GM23338 (cell line): ENCODE measurements at regions not wholly inside any gene's neighbourhood (a gene's known extent, or its start where the extent isn't known, plus 50 kb on each side); places are given as distances from the start of the nearest gene placed in this dataset.

Experiments used
- ATAC-seq: fragments of 200-7000 bp; cut with Tn5 transposase; 3 replicates; pipeline ENCODE4 v1.9.1; 2020
- DNase-seq: peaks from one replicate; pipeline ENCODE4 v3.0.0-alpha.2; 2015; ENCODE audit warnings: low spot score
- H2AFZ ChIP-seq: fragments of 200-600 bp; sonication (generic); 2 replicates; pipeline ENCODE4 v1.8.0; 2016; ENCODE audit warnings: antibody characterized with exemption, mild to moderate bottlenecking, moderate library complexity
- H3F3A ChIP-seq: fragments of 200-600 bp; sonication (generic); replicated peaks from 2 replicates; pipeline ENCODE4 v1.8.0; 2017; ENCODE audit warnings: antibody characterized with exemption, mixed run types, low read depth
- H3K27ac ChIP-seq: fragments of 200-600 bp; sonication (generic); 2 replicates; pipeline ENCODE4 v1.6.1; 2016; ENCODE audit warnings: low read depth
- H3K27me3 ChIP-seq: fragments of 200-600 bp; sonication (generic); 2 replicates; pipeline ENCODE4 v1.8.0; 2016; ENCODE audit warnings: mild to moderate bottlenecking, mixed run types, moderate library complexity; ENCODE audit not compliant: insufficient read depth
- H3K36me3 ChIP-seq: fragments of 200-600 bp; sonication (generic); 2 replicates; pipeline ENCODE4 v1.8.0; 2016; ENCODE audit warnings: mild to moderate bottlenecking; ENCODE audit not compliant: insufficient read depth
- H3K4me1 ChIP-seq: fragments of 200-600 bp; sonication (generic); 2 replicates; pipeline ENCODE4 v1.8.0; 2016; ENCODE audit warnings: mild to moderate bottlenecking, moderate library complexity; ENCODE audit not compliant: insufficient read depth
- H3K4me2 ChIP-seq: fragments of 200-600 bp; sonication (generic); 2 replicates; pipeline ENCODE4 v1.7.1; 2017; ENCODE audit warnings: mixed run types
- H3K4me3 ChIP-seq: fragments of 200-600 bp; sonication (generic); 2 replicates; pipeline ENCODE4 v1.6.1; 2016; ENCODE audit warnings: mixed run types
- H3K79me2 ChIP-seq: fragments of 200-600 bp; sonication (generic); replicated peaks from 2 replicates; pipeline ENCODE4 v1.8.0; 2017; ENCODE audit warnings: mild to moderate bottlenecking; ENCODE audit not compliant: insufficient read depth
- H3K9me2 ChIP-seq: fragments of 200-600 bp; sonication (generic); 2 replicates; pipeline ENCODE4 v1.8.0; 2017; ENCODE audit not compliant: insufficient read depth
- H4K20me1 ChIP-seq: fragments of 200-600 bp; sonication (generic); replicated peaks from 2 replicates; pipeline ENCODE4 v1.8.0; 2017; ENCODE audit warnings: mild to moderate bottlenecking; ENCODE audit not compliant: insufficient read depth
- H3K27ac Mint-ChIP-seq: 2 replicates; pipeline ENCODE4 v1.8.0; 2020; ENCODE audit warnings: inconsistent platforms, mild to moderate bottlenecking, moderate library complexity, mixed read lengths
- H3K27me3 Mint-ChIP-seq: 3 replicates; pipeline ENCODE4 v1.8.0; 2022; ENCODE audit warnings: low read depth, mild to moderate bottlenecking, moderate library complexity, mixed read lengths, inconsistent platforms; ENCODE audit not compliant: insufficient read depth, poor library complexity
- H3K36me3 Mint-ChIP-seq: 3 replicates; pipeline ENCODE4 v1.8.0; 2021; ENCODE audit warnings: low read depth, mild to moderate bottlenecking, inconsistent platforms, moderate library complexity, mixed read lengths
- H3K4me1 Mint-ChIP-seq: 3 replicates; pipeline ENCODE4 v1.8.0; 2020; ENCODE audit warnings: mild to moderate bottlenecking, inconsistent platforms, mixed read lengths
- H3K4me3 Mint-ChIP-seq: 3 replicates; pipeline ENCODE4 v1.8.0; 2021; ENCODE audit warnings: moderate library complexity, mild to moderate bottlenecking, inconsistent platforms, mixed read lengths
- H3K9me3 Mint-ChIP-seq: 3 replicates; pipeline ENCODE4 v1.8.0; 2020; ENCODE audit warnings: moderate library complexity, mild to moderate bottlenecking, inconsistent platforms, mixed read lengths
- CREB1 ChIP-seq: fragments of 250-450 bp; sonication (Bioruptor Pico); IDR thresholded peaks from 2 replicates; pipeline ENCODE4 v1.5.0; 2020; ENCODE audit warnings: low read depth, mild to moderate bottlenecking, moderate library complexity
- EZH2 ChIP-seq: fragments of 200-600 bp; sonication (generic); IDR thresholded peaks from one replicate; pipeline ENCODE4 v1.8.0; 2017; ENCODE audit warnings: antibody characterized with exemption, mild to moderate bottlenecking, low read depth; ENCODE audit not compliant: unreplicated experiment
- EZH2phosphoT487 ChIP-seq: fragments of 200-600 bp; sonication (generic); IDR thresholded peaks from one replicate; pipeline ENCODE4 v1.8.1; 2018; ENCODE audit warnings: antibody characterized with exemption; ENCODE audit not compliant: unreplicated experiment
- JUNB ChIP-seq: IDR thresholded peaks from one replicate; pipeline ENCODE4 v1.6.1; 2016; ENCODE audit warnings: antibody characterized with exemption; ENCODE audit not compliant: unreplicated experiment
- NANOG ChIP-seq: IDR thresholded peaks from 2 replicates; pipeline ENCODE4 v1.6.1; 2016; ENCODE audit warnings: antibody characterized with exemption, borderline replicate concordance
- POLR2AphosphoS5 ChIP-seq: IDR thresholded peaks from 2 replicates; pipeline ENCODE4 v1.6.1; 2016; ENCODE audit warnings: antibody characterized with exemption, low read depth
- STAT1 ChIP-seq: IDR thresholded peaks from one replicate; pipeline ENCODE4 v1.6.1; 2016; ENCODE audit warnings: antibody characterized with exemption; ENCODE audit not compliant: unreplicated experiment
- ZNF114 ChIP-seq: fragments of 250-450 bp; sonication (Bioruptor Pico); IDR thresholded peaks from 2 replicates; pipeline ENCODE4 v1.5.0; 2020; ENCODE audit warnings: mild to moderate bottlenecking, moderate library complexity
- ZNF331 ChIP-seq: fragments of 250-450 bp; sonication (Bioruptor Pico); IDR thresholded peaks from 2 replicates; pipeline ENCODE4 v1.5.0; 2020; ENCODE audit warnings: low read depth, mild to moderate bottlenecking, moderate library complexity
- TF ChIP-seq, protein P1 (sequence below), 2 experiments: fragments of 200-600 bp in 1 of 2; sonication (generic) in 1 of 2; conservative IDR thresholded peaks; 2 replicates each; pipeline versions ENCODE4 v1.5.1 to v1.6.1; 2016 to 2017; ENCODE audit warnings: antibody characterized with exemption in 2 of 2, low read depth in 2 of 2, mild to moderate bottlenecking in 2 of 2, moderate library complexity in 1 of 2
- TF ChIP-seq, protein P2 (sequence below): IDR thresholded peaks from 2 replicates; pipeline ENCODE4 v1.6.1; 2016; ENCODE audit warnings: antibody characterized with exemption
- TF ChIP-seq, protein P3 (sequence below): IDR thresholded peaks from one replicate; pipeline ENCODE4 v1.6.1; 2018; ENCODE audit warnings: antibody characterized with exemption; ENCODE audit not compliant: unreplicated experiment
- TF ChIP-seq, protein P4 (sequence below): fragments of 250-450 bp; sonication (Bioruptor Pico); IDR thresholded peaks from 2 replicates; pipeline ENCODE4 v1.5.0; 2020; ENCODE audit warnings: mild to moderate bottlenecking, moderate library complexity

DNA sequence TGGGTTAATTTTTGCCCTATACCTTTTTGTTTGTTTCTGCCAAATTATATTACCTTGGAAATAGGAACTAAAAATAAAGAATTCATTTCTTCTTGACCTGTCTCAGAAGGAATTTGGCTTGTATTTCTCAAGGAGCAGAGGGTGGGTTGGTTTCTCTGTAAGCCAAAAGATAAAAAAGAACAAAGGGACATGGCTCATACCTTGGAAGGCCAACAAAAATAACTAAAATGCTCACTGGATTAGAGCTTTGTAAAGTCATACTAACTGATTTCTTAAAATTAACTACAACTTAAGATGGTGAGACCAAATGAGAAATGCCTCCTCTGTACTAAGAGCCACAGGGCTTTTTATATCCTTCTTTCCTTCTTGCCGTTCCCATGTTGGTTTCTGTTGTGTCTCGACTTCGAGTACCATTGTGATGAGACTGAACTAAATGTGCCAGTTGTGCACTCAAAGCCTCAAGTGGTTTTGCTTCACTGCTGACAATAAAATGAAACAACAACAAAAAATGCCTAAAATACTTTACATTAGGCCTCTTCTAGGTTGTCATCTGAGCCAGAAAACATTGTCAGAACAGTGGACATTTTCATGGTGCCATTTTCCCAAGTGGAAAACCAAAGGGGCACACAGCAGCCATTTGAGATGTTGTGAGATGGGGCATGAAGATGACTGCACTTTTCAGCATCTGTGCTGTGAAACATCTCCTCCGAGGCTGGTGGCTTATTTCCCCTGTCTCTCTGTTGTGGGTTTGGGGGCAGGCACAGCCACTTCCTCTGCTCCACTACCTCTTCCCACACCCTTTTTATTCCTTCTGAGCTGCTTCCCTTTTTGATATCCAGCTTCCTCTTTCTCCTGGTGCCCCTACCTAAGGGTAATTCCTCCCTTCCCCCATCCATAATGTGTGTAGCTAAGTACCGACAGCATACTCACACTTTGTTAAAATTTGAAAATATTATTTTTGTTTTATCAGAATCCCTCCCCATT, 51.8 kb upstream of the AGR3 start:
- no peaks in the 10 kb centered on the region for H4K20me1 ChIP-seq
- Mint-ChIP-seq H3K27me3 (peaks cover 3% of the 10 kb centered on the region), H3K4me3 (no peak overlapping the region), H3K36me3 (no peaks in the 10 kb centered on the region), H3K27ac (no peak overlapping the region), H3K4me1 (no peaks in the 10 kb centered on the region), H3K9me3 (no peaks in the 10 kb centered on the region; the same call in 2 of the 3 replicates)
- no peaks in the 10 kb centered on the region for H3K4me1 ChIP-seq
- H3K4me2 ChIP-seq: no peak overlapping the region
- peaks cover 11% of the 10 kb centered on the region; the same call in 1 of the 2 replicates for H3K9me2 ChIP-seq
- ATAC-seq (no peak), DNase-seq (no peak)
- H3F3A ChIP-seq: no peaks in the 10 kb centered on the region
- no peaks in the 10 kb centered on the region for H3K27me3 ChIP-seq
- H3K27ac ChIP-seq: no peak overlapping the region
- TF ChIP-seq ZNF114 (CRISPR knock-in tag) (no peak), STAT1 (no peak), EZH2 (no peak), POLR2AphosphoS5 (no peak), NANOG (no peak), CREB1 (CRISPR knock-in tag) (no peak), EZH2phosphoT487 (no peak), JUNB (no peak), ZNF331 (CRISPR knock-in tag) (no peak)
- TF ChIP-seq, protein P1, sequence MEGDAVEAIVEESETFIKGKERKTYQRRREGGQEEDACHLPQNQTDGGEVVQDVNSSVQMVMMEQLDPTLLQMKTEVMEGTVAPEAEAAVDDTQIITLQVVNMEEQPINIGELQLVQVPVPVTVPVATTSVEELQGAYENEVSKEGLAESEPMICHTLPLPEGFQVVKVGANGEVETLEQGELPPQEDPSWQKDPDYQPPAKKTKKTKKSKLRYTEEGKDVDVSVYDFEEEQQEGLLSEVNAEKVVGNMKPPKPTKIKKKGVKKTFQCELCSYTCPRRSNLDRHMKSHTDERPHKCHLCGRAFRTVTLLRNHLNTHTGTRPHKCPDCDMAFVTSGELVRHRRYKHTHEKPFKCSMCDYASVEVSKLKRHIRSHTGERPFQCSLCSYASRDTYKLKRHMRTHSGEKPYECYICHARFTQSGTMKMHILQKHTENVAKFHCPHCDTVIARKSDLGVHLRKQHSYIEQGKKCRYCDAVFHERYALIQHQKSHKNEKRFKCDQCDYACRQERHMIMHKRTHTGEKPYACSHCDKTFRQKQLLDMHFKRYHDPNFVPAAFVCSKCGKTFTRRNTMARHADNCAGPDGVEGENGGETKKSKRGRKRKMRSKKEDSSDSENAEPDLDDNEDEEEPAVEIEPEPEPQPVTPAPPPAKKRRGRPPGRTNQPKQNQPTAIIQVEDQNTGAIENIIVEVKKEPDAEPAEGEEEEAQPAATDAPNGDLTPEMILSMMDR (conservative IDR thresholded peaks at IDR 0.05; ENCODE audit: low read depth in 2 of 2): no peak
- TF ChIP-seq, protein P2, sequence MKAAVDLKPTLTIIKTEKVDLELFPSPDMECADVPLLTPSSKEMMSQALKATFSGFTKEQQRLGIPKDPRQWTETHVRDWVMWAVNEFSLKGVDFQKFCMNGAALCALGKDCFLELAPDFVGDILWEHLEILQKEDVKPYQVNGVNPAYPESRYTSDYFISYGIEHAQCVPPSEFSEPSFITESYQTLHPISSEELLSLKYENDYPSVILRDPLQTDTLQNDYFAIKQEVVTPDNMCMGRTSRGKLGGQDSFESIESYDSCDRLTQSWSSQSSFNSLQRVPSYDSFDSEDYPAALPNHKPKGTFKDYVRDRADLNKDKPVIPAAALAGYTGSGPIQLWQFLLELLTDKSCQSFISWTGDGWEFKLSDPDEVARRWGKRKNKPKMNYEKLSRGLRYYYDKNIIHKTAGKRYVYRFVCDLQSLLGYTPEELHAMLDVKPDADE: no peak
- TF ChIP-seq, protein P3, sequence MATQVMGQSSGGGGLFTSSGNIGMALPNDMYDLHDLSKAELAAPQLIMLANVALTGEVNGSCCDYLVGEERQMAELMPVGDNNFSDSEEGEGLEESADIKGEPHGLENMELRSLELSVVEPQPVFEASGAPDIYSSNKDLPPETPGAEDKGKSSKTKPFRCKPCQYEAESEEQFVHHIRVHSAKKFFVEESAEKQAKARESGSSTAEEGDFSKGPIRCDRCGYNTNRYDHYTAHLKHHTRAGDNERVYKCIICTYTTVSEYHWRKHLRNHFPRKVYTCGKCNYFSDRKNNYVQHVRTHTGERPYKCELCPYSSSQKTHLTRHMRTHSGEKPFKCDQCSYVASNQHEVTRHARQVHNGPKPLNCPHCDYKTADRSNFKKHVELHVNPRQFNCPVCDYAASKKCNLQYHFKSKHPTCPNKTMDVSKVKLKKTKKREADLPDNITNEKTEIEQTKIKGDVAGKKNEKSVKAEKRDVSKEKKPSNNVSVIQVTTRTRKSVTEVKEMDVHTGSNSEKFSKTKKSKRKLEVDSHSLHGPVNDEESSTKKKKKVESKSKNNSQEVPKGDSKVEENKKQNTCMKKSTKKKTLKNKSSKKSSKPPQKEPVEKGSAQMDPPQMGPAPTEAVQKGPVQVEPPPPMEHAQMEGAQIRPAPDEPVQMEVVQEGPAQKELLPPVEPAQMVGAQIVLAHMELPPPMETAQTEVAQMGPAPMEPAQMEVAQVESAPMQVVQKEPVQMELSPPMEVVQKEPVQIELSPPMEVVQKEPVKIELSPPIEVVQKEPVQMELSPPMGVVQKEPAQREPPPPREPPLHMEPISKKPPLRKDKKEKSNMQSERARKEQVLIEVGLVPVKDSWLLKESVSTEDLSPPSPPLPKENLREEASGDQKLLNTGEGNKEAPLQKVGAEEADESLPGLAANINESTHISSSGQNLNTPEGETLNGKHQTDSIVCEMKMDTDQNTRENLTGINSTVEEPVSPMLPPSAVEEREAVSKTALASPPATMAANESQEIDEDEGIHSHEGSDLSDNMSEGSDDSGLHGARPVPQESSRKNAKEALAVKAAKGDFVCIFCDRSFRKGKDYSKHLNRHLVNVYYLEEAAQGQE: no peak
- TF ChIP-seq, protein P4, sequence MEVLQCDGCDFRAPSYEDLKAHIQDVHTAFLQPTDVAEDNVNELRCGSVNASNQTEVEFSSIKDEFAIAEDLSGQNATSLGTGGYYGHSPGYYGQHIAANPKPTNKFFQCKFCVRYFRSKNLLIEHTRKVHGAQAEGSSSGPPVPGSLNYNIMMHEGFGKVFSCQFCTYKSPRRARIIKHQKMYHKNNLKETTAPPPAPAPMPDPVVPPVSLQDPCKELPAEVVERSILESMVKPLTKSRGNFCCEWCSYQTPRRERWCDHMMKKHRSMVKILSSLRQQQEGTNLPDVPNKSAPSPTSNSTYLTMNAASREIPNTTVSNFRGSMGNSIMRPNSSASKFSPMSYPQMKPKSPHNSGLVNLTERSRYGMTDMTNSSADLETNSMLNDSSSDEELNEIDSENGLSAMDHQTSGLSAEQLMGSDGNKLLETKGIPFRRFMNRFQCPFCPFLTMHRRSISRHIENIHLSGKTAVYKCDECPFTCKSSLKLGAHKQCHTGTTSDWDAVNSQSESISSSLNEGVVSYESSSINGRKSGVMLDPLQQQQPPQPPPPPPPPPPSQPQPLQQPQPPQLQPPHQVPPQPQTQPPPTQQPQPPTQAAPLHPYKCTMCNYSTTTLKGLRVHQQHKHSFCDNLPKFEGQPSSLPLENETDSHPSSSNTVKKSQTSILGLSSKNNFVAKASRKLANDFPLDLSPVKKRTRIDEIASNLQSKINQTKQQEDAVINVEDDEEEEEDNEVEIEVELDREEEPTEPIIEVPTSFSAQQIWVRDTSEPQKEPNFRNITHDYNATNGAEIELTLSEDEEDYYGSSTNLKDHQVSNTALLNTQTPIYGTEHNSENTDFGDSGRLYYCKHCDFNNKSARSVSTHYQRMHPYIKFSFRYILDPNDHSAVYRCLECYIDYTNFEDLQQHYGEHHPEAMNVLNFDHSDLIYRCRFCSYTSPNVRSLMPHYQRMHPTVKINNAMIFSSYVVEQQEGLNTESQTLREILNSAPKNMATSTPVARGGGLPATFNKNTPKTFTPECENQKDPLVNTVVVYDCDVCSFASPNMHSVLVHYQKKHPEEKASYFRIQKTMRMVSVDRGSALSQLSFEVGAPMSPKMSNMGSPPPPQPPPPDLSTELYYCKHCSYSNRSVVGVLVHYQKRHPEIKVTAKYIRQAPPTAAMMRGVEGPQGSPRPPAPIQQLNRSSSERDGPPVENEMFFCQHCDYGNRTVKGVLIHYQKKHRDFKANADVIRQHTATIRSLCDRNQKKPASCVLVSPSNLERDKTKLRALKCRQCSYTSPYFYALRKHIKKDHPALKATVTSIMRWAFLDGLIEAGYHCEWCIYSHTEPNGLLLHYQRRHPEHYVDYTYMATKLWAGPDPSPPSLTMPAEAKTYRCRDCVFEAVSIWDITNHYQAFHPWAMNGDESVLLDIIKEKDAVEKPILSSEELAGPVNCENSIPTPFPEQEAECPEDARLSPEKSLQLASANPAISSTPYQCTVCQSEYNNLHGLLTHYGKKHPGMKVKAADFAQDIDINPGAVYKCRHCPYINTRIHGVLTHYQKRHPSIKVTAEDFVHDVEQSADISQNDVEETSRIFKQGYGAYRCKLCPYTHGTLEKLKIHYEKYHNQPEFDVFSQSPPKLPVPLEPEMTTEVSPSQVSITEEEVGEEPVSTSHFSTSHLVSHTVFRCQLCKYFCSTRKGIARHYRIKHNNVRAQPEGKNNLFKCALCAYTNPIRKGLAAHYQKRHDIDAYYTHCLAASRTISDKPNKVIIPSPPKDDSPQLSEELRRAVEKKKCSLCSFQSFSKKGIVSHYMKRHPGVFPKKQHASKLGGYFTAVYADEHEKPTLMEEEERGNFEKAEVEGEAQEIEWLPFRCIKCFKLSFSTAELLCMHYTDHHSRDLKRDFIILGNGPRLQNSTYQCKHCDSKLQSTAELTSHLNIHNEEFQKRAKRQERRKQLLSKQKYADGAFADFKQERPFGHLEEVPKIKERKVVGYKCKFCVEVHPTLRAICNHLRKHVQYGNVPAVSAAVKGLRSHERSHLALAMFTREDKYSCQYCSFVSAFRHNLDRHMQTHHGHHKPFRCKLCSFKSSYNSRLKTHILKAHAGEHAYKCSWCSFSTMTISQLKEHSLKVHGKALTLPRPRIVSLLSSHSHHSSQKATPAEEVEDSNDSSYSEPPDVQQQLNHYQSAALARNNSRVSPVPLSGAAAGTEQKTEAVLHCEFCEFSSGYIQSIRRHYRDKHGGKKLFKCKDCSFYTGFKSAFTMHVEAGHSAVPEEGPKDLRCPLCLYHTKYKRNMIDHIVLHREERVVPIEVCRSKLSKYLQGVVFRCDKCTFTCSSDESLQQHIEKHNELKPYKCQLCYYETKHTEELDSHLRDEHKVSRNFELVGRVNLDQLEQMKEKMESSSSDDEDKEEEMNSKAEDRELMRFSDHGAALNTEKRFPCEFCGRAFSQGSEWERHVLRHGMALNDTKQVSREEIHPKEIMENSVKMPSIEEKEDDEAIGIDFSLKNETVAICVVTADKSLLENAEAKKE: no peak
- H2AFZ ChIP-seq: no peak overlapping the region; the same call in 1 of the 2 replicates
- no peaks in the 10 kb centered on the region for H3K79me2 ChIP-seq
- no peak overlapping the region for H3K4me3 ChIP-seq
- no peaks in the 10 kb centered on the region for H3K36me3 ChIP-seq
